NT2/D1 (cell line): ENCODE measurements at regions not wholly inside any gene's neighbourhood (a gene's known extent, or its start where the extent isn't known, plus 50 kb on each side); places are given as distances from the start of the nearest gene placed in this dataset.

Source experiments
- SUZ12 ChIP-seq: IDR thresholded peaks from 2 replicates; pipeline ENCODE4 v1.6.1; 2011; ENCODE audit not compliant: insufficient read length, insufficient read depth; ENCODE audit errors: extremely low read depth
- YY1 ChIP-seq: IDR thresholded peaks from 2 replicates; pipeline ENCODE4 v1.6.1; 2011; ENCODE audit not compliant: insufficient read length, insufficient read depth
- ZNF274 ChIP-seq: IDR thresholded peaks from 2 replicates; pipeline ENCODE4 v1.6.1; 2011; ENCODE audit warnings: mild to moderate bottlenecking, low read depth, low read length

- TF ChIP-seq ZNF274 (no peak), YY1 (no peak), SUZ12 (no peak)
These were observed 122.4 kb upstream of the SOX5 start for GRCh38 chr12:24071842-24072241.
